GM23338 (cell line): ENCODE measurements at regions not wholly inside any gene's neighbourhood (a gene's known extent, or its start where the extent isn't known, plus 50 kb on each side); places are given as distances from the start of the nearest gene placed in this dataset.

Experiments
- ATAC-seq: fragments of 200-7000 bp; cut with Tn5 transposase; 3 replicates; pipeline ENCODE4 v1.9.1; 2020
- DNase-seq: peaks from one replicate; pipeline ENCODE4 v3.0.0-alpha.2; 2015; ENCODE audit warnings: low spot score
- H2AFZ ChIP-seq: fragments of 200-600 bp; sonication (generic); 2 replicates; pipeline ENCODE4 v1.8.0; 2016; ENCODE audit warnings: antibody characterized with exemption, mild to moderate bottlenecking, moderate library complexity
- H3F3A ChIP-seq: fragments of 200-600 bp; sonication (generic); replicated peaks from 2 replicates; pipeline ENCODE4 v1.8.0; 2017; ENCODE audit warnings: antibody characterized with exemption, mixed run types, low read depth
- H3K27ac ChIP-seq: fragments of 200-600 bp; sonication (generic); 2 replicates; pipeline ENCODE4 v1.6.1; 2016; ENCODE audit warnings: low read depth
- H3K27me3 ChIP-seq: fragments of 200-600 bp; sonication (generic); 2 replicates; pipeline ENCODE4 v1.8.0; 2016; ENCODE audit warnings: mild to moderate bottlenecking, mixed run types, moderate library complexity; ENCODE audit not compliant: insufficient read depth
- H3K36me3 ChIP-seq: fragments of 200-600 bp; sonication (generic); 2 replicates; pipeline ENCODE4 v1.8.0; 2016; ENCODE audit warnings: mild to moderate bottlenecking; ENCODE audit not compliant: insufficient read depth
- H3K4me1 ChIP-seq: fragments of 200-600 bp; sonication (generic); 2 replicates; pipeline ENCODE4 v1.8.0; 2016; ENCODE audit warnings: mild to moderate bottlenecking, moderate library complexity; ENCODE audit not compliant: insufficient read depth
- H3K4me2 ChIP-seq: fragments of 200-600 bp; sonication (generic); 2 replicates; pipeline ENCODE4 v1.7.1; 2017; ENCODE audit warnings: mixed run types
- H3K4me3 ChIP-seq: fragments of 200-600 bp; sonication (generic); 2 replicates; pipeline ENCODE4 v1.6.1; 2016; ENCODE audit warnings: mixed run types
- H3K79me2 ChIP-seq: fragments of 200-600 bp; sonication (generic); replicated peaks from 2 replicates; pipeline ENCODE4 v1.8.0; 2017; ENCODE audit warnings: mild to moderate bottlenecking; ENCODE audit not compliant: insufficient read depth
- H3K9me2 ChIP-seq: fragments of 200-600 bp; sonication (generic); 2 replicates; pipeline ENCODE4 v1.8.0; 2017; ENCODE audit not compliant: insufficient read depth
- H4K20me1 ChIP-seq: fragments of 200-600 bp; sonication (generic); replicated peaks from 2 replicates; pipeline ENCODE4 v1.8.0; 2017; ENCODE audit warnings: mild to moderate bottlenecking; ENCODE audit not compliant: insufficient read depth
- H3K27ac Mint-ChIP-seq: 2 replicates; pipeline ENCODE4 v1.8.0; 2020; ENCODE audit warnings: inconsistent platforms, mild to moderate bottlenecking, moderate library complexity, mixed read lengths
- H3K27me3 Mint-ChIP-seq: 3 replicates; pipeline ENCODE4 v1.8.0; 2022; ENCODE audit warnings: low read depth, mild to moderate bottlenecking, moderate library complexity, mixed read lengths, inconsistent platforms; ENCODE audit not compliant: insufficient read depth, poor library complexity
- H3K36me3 Mint-ChIP-seq: 3 replicates; pipeline ENCODE4 v1.8.0; 2021; ENCODE audit warnings: low read depth, mild to moderate bottlenecking, inconsistent platforms, moderate library complexity, mixed read lengths
- H3K4me1 Mint-ChIP-seq: 3 replicates; pipeline ENCODE4 v1.8.0; 2020; ENCODE audit warnings: mild to moderate bottlenecking, inconsistent platforms, mixed read lengths
- H3K4me3 Mint-ChIP-seq: 3 replicates; pipeline ENCODE4 v1.8.0; 2021; ENCODE audit warnings: moderate library complexity, mild to moderate bottlenecking, inconsistent platforms, mixed read lengths
- H3K9me3 Mint-ChIP-seq: 3 replicates; pipeline ENCODE4 v1.8.0; 2020; ENCODE audit warnings: moderate library complexity, mild to moderate bottlenecking, inconsistent platforms, mixed read lengths
- EZH2 ChIP-seq: fragments of 200-600 bp; sonication (generic); IDR thresholded peaks from one replicate; pipeline ENCODE4 v1.8.0; 2017; ENCODE audit warnings: antibody characterized with exemption, mild to moderate bottlenecking, low read depth; ENCODE audit not compliant: unreplicated experiment
- EZH2phosphoT487 ChIP-seq: fragments of 200-600 bp; sonication (generic); IDR thresholded peaks from one replicate; pipeline ENCODE4 v1.8.1; 2018; ENCODE audit warnings: antibody characterized with exemption; ENCODE audit not compliant: unreplicated experiment
- JUNB ChIP-seq: IDR thresholded peaks from one replicate; pipeline ENCODE4 v1.6.1; 2016; ENCODE audit warnings: antibody characterized with exemption; ENCODE audit not compliant: unreplicated experiment
- NANOG ChIP-seq: IDR thresholded peaks from 2 replicates; pipeline ENCODE4 v1.6.1; 2016; ENCODE audit warnings: antibody characterized with exemption, borderline replicate concordance
- POLR2AphosphoS5 ChIP-seq: IDR thresholded peaks from 2 replicates; pipeline ENCODE4 v1.6.1; 2016; ENCODE audit warnings: antibody characterized with exemption, low read depth
- STAT1 ChIP-seq: IDR thresholded peaks from one replicate; pipeline ENCODE4 v1.6.1; 2016; ENCODE audit warnings: antibody characterized with exemption; ENCODE audit not compliant: unreplicated experiment
- ZNF114 ChIP-seq: fragments of 250-450 bp; sonication (Bioruptor Pico); IDR thresholded peaks from 2 replicates; pipeline ENCODE4 v1.5.0; 2020; ENCODE audit warnings: mild to moderate bottlenecking, moderate library complexity
- ZNF331 ChIP-seq: fragments of 250-450 bp; sonication (Bioruptor Pico); IDR thresholded peaks from 2 replicates; pipeline ENCODE4 v1.5.0; 2020; ENCODE audit warnings: low read depth, mild to moderate bottlenecking, moderate library complexity
- TF ChIP-seq, protein P1 (sequence below), 2 experiments: fragments of 200-600 bp in 1 of 2; sonication (generic) in 1 of 2; conservative IDR thresholded peaks; 2 replicates each; pipeline versions ENCODE4 v1.5.1 to v1.6.1; 2016 to 2017; ENCODE audit warnings: antibody characterized with exemption in 2 of 2, low read depth in 2 of 2, mild to moderate bottlenecking in 2 of 2, moderate library complexity in 1 of 2
- TF ChIP-seq, protein P2 (sequence below): IDR thresholded peaks from one replicate; pipeline ENCODE4 v1.6.1; 2018; ENCODE audit warnings: antibody characterized with exemption; ENCODE audit not compliant: unreplicated experiment
- TF ChIP-seq, protein P3 (sequence below): fragments of 250-450 bp; sonication (Bioruptor Pico); IDR thresholded peaks from 2 replicates; pipeline ENCODE4 v1.5.0; 2020; ENCODE audit warnings: mild to moderate bottlenecking, moderate library complexity

DNA sequence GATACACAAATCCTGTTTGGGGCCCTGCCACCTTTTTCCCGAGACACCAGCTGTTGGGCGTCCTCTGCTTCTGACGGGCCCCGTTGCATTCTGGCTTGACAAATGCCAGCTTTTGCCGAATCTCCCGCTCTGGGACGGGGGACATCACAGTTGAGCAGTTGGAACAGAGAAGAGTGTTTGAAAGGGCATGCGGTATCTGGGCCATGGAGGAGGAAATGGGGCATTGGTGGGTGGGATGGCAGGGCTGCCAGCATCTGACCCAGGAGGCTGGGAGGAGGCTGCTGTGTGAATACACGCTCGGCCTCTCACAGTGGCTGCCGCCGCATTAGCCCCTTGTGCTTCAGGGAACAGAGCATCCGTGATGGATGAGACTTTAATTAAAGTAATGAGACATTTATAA, 184.3 kb upstream of the TNRC6C start:
- H3K27ac ChIP-seq, result no peak overlapping the region
- H2AFZ ChIP-seq, result no peak overlapping the region
- Mint-ChIP-seq H3K9me3 (peaks cover 16% of the 10 kb centered on the region), H3K27ac (no peak overlapping the region), H3K27me3 (peaks cover 34% of the 10 kb centered on the region), H3K4me3 (no peak overlapping the region), H3K36me3 (peaks cover 12% of the 10 kb centered on the region), H3K4me1 (peaks cover 24% of the 10 kb centered on the region)
- no peak for TF ChIP-seq ZNF331
- no peak for TF ChIP-seq NANOG
- TF ChIP-seq, protein P1, sequence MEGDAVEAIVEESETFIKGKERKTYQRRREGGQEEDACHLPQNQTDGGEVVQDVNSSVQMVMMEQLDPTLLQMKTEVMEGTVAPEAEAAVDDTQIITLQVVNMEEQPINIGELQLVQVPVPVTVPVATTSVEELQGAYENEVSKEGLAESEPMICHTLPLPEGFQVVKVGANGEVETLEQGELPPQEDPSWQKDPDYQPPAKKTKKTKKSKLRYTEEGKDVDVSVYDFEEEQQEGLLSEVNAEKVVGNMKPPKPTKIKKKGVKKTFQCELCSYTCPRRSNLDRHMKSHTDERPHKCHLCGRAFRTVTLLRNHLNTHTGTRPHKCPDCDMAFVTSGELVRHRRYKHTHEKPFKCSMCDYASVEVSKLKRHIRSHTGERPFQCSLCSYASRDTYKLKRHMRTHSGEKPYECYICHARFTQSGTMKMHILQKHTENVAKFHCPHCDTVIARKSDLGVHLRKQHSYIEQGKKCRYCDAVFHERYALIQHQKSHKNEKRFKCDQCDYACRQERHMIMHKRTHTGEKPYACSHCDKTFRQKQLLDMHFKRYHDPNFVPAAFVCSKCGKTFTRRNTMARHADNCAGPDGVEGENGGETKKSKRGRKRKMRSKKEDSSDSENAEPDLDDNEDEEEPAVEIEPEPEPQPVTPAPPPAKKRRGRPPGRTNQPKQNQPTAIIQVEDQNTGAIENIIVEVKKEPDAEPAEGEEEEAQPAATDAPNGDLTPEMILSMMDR (conservative IDR thresholded peaks at IDR 0.05; ENCODE audit: low read depth in 2 of 2), result no peak
- TF ChIP-seq EZH2phosphoT487, result no peak
- TF ChIP-seq POLR2AphosphoS5, result no peak
- no peak for TF ChIP-seq STAT1
- no peak for TF ChIP-seq JUNB
- TF ChIP-seq, protein P2, sequence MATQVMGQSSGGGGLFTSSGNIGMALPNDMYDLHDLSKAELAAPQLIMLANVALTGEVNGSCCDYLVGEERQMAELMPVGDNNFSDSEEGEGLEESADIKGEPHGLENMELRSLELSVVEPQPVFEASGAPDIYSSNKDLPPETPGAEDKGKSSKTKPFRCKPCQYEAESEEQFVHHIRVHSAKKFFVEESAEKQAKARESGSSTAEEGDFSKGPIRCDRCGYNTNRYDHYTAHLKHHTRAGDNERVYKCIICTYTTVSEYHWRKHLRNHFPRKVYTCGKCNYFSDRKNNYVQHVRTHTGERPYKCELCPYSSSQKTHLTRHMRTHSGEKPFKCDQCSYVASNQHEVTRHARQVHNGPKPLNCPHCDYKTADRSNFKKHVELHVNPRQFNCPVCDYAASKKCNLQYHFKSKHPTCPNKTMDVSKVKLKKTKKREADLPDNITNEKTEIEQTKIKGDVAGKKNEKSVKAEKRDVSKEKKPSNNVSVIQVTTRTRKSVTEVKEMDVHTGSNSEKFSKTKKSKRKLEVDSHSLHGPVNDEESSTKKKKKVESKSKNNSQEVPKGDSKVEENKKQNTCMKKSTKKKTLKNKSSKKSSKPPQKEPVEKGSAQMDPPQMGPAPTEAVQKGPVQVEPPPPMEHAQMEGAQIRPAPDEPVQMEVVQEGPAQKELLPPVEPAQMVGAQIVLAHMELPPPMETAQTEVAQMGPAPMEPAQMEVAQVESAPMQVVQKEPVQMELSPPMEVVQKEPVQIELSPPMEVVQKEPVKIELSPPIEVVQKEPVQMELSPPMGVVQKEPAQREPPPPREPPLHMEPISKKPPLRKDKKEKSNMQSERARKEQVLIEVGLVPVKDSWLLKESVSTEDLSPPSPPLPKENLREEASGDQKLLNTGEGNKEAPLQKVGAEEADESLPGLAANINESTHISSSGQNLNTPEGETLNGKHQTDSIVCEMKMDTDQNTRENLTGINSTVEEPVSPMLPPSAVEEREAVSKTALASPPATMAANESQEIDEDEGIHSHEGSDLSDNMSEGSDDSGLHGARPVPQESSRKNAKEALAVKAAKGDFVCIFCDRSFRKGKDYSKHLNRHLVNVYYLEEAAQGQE, result no peak
- TF ChIP-seq ZNF114, result no peak
- no peak for TF ChIP-seq EZH2
- H3K4me2 ChIP-seq, result no peak overlapping the region
- no peak overlapping the region for H3K4me3 ChIP-seq
- no peaks in the 10 kb centered on the region for H4K20me1 ChIP-seq
- DNase-seq (no peak), ATAC-seq (no peak)
- no peaks in the 10 kb centered on the region for H3K9me2 ChIP-seq
- H3K4me1 ChIP-seq, result peaks cover 6% of the 10 kb centered on the region
- H3K27me3 ChIP-seq, result no peaks in the 10 kb centered on the region
- no peaks in the 10 kb centered on the region for H3K79me2 ChIP-seq
- no peaks in the 10 kb centered on the region for H3F3A ChIP-seq
- no peaks in the 10 kb centered on the region for H3K36me3 ChIP-seq

DNA sequence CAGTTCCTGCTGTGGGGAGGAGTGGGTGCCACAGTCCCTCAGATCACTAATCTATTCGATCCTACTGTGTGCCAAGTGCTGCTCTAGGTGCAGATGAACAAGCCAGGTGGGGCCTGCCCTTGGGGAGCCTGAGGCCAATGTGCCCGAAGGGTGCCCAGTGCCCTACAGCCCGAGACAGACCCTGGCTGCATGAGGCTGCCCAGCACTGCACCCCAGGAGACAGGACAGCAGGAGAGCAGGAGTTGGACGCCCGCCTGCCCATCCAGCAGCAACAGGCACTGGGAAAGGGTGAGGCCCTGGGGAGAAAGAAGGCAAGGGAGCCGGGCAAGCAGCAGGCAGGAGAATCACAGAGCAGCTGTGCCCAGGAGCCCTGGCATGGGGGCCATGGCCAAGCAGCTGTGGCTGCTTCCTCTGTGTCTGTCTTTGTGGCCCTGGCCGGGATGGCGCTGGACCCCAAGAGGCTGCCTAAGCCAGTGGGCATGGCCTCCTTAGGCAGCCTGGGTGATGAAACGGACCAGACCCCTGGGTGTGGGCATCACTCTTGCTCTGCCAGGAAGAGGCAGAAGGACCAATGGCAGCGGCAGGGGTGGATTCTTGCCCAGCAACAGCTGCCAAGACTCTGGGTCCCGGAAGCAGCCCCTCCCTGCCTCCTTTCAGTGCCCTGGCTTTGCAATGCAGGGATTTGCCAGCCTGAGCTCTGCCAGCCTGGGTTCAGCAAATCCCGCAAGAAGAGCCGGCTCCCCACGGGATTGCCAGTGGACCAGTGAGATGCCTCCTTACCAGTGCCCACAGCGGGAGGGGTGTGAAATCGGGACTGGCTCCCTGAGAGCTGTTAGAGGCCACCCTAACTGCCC, 179.6 kb upstream of the TNRC6C start:
- Histone ChIP-seq H2AFZ (no peak overlapping the region), H3K4me2 (no peak overlapping the region), H3K4me3 (no peak overlapping the region), H3K36me3 (no peaks in the 10 kb centered on the region), H3K27ac (no peak overlapping the region), H3K27me3 (peaks cover 27% of the 10 kb centered on the region), H3K79me2 (no peaks in the 10 kb centered on the region), H3K4me1 (peaks cover 7% of the 10 kb centered on the region; the same call in 1 of the 2 replicates), H3F3A (no peaks in the 10 kb centered on the region), H4K20me1 (no peaks in the 10 kb centered on the region), H3K9me2 (no peaks in the 10 kb centered on the region)
- peaks cover 16% of the 10 kb centered on the region for H3K9me3 Mint-ChIP-seq
- ATAC-seq (no peak), DNase-seq (no peak)
- no peak overlapping the region for H3K27ac Mint-ChIP-seq
- H3K4me1 Mint-ChIP-seq, result peaks cover 22% of the 10 kb centered on the region
- H3K4me3 Mint-ChIP-seq, result no peak overlapping the region
- H3K36me3 Mint-ChIP-seq, result peaks cover 12% of the 10 kb centered on the region
- H3K27me3 Mint-ChIP-seq, result peaks cover 53% of the 10 kb centered on the region
- TF ChIP-seq ZNF114, result no peak
- TF ChIP-seq, protein P3, sequence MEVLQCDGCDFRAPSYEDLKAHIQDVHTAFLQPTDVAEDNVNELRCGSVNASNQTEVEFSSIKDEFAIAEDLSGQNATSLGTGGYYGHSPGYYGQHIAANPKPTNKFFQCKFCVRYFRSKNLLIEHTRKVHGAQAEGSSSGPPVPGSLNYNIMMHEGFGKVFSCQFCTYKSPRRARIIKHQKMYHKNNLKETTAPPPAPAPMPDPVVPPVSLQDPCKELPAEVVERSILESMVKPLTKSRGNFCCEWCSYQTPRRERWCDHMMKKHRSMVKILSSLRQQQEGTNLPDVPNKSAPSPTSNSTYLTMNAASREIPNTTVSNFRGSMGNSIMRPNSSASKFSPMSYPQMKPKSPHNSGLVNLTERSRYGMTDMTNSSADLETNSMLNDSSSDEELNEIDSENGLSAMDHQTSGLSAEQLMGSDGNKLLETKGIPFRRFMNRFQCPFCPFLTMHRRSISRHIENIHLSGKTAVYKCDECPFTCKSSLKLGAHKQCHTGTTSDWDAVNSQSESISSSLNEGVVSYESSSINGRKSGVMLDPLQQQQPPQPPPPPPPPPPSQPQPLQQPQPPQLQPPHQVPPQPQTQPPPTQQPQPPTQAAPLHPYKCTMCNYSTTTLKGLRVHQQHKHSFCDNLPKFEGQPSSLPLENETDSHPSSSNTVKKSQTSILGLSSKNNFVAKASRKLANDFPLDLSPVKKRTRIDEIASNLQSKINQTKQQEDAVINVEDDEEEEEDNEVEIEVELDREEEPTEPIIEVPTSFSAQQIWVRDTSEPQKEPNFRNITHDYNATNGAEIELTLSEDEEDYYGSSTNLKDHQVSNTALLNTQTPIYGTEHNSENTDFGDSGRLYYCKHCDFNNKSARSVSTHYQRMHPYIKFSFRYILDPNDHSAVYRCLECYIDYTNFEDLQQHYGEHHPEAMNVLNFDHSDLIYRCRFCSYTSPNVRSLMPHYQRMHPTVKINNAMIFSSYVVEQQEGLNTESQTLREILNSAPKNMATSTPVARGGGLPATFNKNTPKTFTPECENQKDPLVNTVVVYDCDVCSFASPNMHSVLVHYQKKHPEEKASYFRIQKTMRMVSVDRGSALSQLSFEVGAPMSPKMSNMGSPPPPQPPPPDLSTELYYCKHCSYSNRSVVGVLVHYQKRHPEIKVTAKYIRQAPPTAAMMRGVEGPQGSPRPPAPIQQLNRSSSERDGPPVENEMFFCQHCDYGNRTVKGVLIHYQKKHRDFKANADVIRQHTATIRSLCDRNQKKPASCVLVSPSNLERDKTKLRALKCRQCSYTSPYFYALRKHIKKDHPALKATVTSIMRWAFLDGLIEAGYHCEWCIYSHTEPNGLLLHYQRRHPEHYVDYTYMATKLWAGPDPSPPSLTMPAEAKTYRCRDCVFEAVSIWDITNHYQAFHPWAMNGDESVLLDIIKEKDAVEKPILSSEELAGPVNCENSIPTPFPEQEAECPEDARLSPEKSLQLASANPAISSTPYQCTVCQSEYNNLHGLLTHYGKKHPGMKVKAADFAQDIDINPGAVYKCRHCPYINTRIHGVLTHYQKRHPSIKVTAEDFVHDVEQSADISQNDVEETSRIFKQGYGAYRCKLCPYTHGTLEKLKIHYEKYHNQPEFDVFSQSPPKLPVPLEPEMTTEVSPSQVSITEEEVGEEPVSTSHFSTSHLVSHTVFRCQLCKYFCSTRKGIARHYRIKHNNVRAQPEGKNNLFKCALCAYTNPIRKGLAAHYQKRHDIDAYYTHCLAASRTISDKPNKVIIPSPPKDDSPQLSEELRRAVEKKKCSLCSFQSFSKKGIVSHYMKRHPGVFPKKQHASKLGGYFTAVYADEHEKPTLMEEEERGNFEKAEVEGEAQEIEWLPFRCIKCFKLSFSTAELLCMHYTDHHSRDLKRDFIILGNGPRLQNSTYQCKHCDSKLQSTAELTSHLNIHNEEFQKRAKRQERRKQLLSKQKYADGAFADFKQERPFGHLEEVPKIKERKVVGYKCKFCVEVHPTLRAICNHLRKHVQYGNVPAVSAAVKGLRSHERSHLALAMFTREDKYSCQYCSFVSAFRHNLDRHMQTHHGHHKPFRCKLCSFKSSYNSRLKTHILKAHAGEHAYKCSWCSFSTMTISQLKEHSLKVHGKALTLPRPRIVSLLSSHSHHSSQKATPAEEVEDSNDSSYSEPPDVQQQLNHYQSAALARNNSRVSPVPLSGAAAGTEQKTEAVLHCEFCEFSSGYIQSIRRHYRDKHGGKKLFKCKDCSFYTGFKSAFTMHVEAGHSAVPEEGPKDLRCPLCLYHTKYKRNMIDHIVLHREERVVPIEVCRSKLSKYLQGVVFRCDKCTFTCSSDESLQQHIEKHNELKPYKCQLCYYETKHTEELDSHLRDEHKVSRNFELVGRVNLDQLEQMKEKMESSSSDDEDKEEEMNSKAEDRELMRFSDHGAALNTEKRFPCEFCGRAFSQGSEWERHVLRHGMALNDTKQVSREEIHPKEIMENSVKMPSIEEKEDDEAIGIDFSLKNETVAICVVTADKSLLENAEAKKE (CRISPR knock-in tag), result no peak
